ENCODE measurements at regions not wholly inside any gene's neighbourhood (a gene's known extent, or its start where the extent isn't known, plus 50 kb on each side); places are given as distances from the start of the nearest gene placed in this dataset.

- no peak for DNase-seq
These were observed 374.3 kb downstream of the SPRY1 start for GRCh38 chr4:123770884-123771283.

GRCh38 chr4:123776267-123776666 is 379.7 kb downstream of the SPRY1 start:
- DNase-seq: no peak

GRCh38 chr4:123777373-123777772 is 380.8 kb downstream of the SPRY1 start:
- DNase-seq: peak; percentile 72

DNA sequence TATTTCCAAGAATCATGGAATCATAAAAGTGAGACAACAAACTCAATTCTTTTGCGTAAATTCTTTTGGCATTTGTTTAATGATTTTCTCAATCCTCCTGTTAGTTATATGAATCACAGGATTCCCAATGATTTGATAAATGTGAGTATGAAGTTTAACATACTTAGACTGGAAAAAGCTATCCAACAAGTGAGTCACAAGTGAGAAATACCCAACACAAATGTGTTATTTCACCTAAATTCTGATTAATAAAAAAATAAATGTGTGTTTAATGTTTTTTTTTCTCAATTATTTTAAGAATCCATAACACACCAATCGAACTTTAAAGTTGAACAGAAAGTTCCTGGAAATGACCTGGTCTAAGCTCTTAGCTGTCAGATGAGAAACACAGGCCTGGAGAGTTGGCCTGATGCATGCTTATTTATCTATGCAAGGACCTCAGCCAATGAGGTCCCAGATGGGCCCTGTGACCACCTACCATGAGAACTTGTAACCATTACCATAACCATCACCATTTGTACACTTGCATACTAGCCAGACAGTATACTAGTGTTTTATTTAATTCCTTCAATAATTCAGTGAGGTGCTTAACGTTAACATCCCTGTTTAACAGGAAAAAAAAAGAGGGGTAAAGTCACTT is 386.7 kb downstream of the SPRY1 start:
- DNase-seq: peak; percentile 34

- no peak for DNase-seq
These were observed 387.3 kb downstream of the SPRY1 start for GRCh38 chr4:123783921-123784320.

GRCh38 chr4:123784626-123785025 is 388.0 kb downstream of the SPRY1 start:
- DNase-seq: no peak

- DNase-seq: peak; percentile 87
These were observed 388.9 kb downstream of the SPRY1 start for GRCh38 chr4:123785538-123785937.

DNA sequence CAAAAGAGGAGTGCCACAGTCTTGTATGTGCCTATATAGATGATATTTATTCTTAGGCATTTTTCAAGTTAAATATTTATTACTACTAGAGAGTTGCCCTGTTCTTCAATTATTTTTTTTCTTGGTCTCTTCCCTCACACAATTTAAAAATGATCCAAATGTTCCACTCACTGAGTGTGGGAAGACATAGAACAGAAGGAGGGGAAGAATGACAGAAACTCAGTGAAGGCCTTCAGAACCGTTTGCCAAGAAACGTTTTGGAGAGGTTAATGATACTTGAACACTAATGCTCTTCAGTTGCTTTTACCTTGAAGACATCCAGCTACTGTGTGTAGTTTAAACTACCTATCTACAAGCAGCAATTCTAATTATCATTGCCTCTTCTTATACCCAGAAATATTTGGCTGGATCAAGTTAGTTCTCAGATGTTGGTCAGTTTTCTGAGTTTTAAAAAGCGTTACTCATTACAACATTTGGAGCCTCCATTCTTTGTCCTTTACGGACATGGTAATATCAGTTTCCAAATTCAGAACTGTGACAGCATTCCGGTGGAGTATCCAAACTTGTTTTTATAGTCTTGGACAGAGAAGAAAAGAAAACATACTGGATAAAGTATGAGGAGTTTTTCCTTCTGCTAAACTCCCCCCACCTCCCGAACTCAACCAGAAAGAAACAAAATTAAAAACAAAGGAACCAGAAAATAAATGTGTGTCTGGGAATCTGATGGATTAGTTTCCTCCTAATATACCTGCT is 389.7 kb downstream of the SPRY1 start:
- peak; percentile 29 for DNase-seq

- peak; percentile 88 for DNase-seq
These were observed 390.3 kb downstream of the SPRY1 start for GRCh38 chr4:123786920-123787319.

DNA sequence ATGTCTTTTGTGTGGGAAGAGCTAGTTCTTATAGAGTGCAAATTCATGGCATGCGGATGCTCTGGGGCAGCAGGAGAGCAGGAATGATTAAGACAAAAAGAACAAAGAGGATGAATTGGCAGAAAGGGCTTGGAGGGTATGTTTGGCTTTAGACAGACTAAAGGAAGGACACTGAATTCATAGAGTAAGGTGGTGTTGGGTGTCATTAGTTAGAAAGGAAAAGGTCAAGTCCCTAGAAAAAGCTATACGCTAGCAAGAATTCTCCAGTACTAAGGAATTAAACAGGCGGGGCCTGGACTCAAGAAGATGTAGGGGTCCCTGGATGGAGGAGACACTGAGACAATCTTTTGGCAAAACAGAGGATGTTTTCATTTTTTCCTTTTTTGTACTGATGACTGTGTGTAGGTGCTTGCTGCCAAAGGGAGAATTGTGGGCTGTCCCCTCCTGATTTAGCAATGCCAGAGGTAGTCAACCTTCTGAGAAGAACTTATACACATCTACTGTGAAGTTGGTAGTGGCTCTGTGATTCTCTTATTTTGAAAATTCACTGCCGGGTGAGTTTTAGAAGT is 391.0 kb downstream of the SPRY1 start:
- peak; percentile 20 for DNase-seq

DNA sequence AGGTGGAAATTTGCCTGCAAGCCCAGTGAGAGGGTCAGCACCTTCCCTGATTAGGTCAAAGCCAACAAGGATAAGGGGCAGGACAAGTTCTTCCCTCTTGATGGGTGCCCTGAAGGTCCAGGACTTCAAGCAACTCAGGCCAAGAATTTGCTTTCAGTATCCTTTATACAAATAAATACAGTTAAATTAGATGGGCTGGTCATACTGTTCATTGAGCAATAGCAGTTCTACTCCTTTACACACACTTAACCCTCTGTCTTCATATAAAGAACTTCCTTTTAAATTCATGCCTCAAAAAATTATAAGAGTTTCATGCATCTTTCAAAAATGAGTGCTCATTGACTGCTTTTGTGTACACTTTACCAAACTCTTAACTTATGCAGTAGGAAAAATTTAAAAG is 392.0 kb downstream of the SPRY1 start:
- DNase-seq: no peak

DNA sequence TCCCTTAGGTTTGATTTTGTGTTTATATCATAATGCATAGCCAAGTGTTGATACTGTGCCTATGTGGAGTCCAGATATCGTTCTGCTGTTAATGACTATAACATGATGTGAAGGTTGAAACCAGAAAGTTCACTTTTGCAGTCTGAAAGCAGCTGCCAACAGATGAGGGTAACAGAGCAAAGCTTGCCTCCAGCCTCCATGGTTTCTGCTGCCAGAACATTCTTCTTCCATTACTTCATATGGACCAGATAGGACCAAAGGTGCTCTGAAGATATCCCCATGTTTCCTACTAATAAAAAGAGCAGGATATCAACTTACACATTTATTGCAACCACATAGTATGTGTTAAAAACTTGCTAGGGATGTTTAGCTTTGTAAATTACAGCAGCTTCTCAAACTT is 394.1 kb downstream of the SPRY1 start:
- peak; percentile 27 for DNase-seq

GRCh38 chr4:123802082-123802645 is 405.6 kb downstream of the SPRY1 start:
- no peak for DNase-seq

GRCh38 chr4:123802933-123803332 is 406.3 kb downstream of the SPRY1 start:
- no peak for DNase-seq

GRCh38 chr4:123804196-123804721 is 407.7 kb downstream of the SPRY1 start:
- DNase-seq: no peak

DNA sequence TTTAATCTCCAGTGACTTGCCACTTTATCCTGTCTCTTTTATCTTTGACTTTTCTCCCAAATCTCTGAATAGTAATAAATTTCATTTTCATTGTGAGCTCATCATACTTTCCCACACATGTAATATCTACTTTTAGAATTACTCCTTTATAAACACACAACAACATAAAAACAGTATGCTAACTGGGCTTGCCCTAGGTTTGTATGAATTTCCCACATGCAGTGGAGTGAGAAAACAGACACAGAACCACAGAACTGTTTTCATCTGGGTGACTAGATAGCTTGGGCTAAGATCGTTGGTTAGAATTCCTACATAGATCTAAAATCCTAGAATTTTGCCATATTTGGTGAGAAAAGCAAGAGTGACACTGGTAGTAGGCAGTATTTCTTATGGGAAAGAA is 409.5 kb downstream of the SPRY1 start:
- DNase-seq: no peak

GRCh38 chr4:123807187-123807586 is 410.6 kb downstream of the SPRY1 start:
- no peak for DNase-seq

- no peak for DNase-seq
These were observed 411.3 kb downstream of the SPRY1 start for GRCh38 chr4:123807866-123808265.

- no peak for DNase-seq
These were observed 413.3 kb downstream of the SPRY1 start for GRCh38 chr4:123809864-123810263.

- no peak for DNase-seq
These were observed 415.4 kb downstream of the SPRY1 start for GRCh38 chr4:123812066-123812390.

DNA sequence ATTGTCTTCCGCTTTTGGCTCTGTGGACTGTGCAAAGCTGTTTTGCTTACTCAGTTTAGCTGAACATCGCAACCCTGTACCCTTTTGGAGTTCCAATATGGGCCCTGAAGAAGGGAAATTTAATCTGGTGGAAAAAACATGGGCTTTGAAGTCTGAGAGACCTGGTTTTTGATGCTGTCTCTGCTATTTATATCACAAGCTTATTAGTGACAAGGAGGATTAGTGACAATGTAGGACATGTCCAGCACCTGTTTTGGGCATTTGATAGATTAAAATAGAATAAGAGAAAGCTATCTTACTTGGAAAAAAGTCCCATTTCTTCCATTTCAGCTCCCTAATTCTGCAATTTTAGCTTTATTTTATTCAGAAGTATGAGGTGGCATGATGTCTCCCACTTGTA is 417.3 kb downstream of the SPRY1 start:
- no peak for DNase-seq

GRCh38 chr4:123816462-123816861 is 419.9 kb downstream of the SPRY1 start:
- DNase-seq: no peak

- no peak for DNase-seq
These were observed 420.6 kb downstream of the SPRY1 start for GRCh38 chr4:123817025-123817688.
